MM.1S (cell line): ENCODE measurements at regions not wholly inside any gene's neighbourhood (a gene's known extent, or its start where the extent isn't known, plus 50 kb on each side); places are given as distances from the start of the nearest gene placed in this dataset.

Source experiments
- DNase-seq: peaks from one replicate; pipeline ENCODE4 v3.0.0-alpha.2; 2015
- H2AFZ ChIP-seq: fragments of 300-600 bp; sonication (generic); 2 replicates; pipeline ENCODE4 v1.6.0; 2016; ENCODE audit warnings: antibody characterized with exemption, low read length
- H3F3A ChIP-seq: fragments of 300-600 bp; sonication (generic); 2 replicates; pipeline ENCODE4 v1.6.1; 2016; ENCODE audit warnings: mild to moderate bottlenecking, antibody characterized with exemption, low read length, moderate library complexity, mixed read lengths; ENCODE audit not compliant: insufficient read depth
- H3K27ac ChIP-seq: fragments of 300-600 bp; sonication (generic); 2 replicates; pipeline ENCODE4 v1.5.1; 2016; ENCODE audit warnings: mild to moderate bottlenecking, low read length
- H3K27me3 ChIP-seq: fragments of 300-600 bp; sonication (generic); replicated peaks from 2 replicates; pipeline ENCODE4 v1.6.0; 2016; ENCODE audit warnings: low read length; ENCODE audit not compliant: insufficient read depth
- H3K36me3 ChIP-seq: fragments of 300-600 bp; sonication (generic); replicated peaks from 2 replicates; pipeline ENCODE4 v1.6.1; 2016; ENCODE audit warnings: mild to moderate bottlenecking, low read length, mixed read lengths; ENCODE audit not compliant: insufficient read depth
- H3K4me1 ChIP-seq: fragments of 300-600 bp; sonication (generic); 2 replicates; pipeline ENCODE4 v1.6.1; 2016; ENCODE audit warnings: low read length, mixed read lengths
- H3K4me2 ChIP-seq: fragments of 300-600 bp; sonication (generic); 2 replicates; pipeline ENCODE4 v1.6.0; 2016; ENCODE audit warnings: low read depth, low read length
- H3K4me3 ChIP-seq: fragments of 300-600 bp; sonication (generic); 2 replicates; pipeline ENCODE4 v1.5.1; 2016; ENCODE audit warnings: low read length, mixed read lengths
- H3K79me2 ChIP-seq: fragments of 300-600 bp; sonication (generic); 2 replicates; pipeline ENCODE4 v1.6.1; 2016; ENCODE audit warnings: mixed run types, low read length, mixed read lengths
- H3K9ac ChIP-seq: fragments of 300-600 bp; sonication (generic); 2 replicates; pipeline ENCODE4 v1.6.1; 2016; ENCODE audit warnings: low read length, mixed read lengths
- H3K9me2 ChIP-seq: fragments of 300-600 bp; sonication (generic); replicated peaks from 2 replicates; pipeline ENCODE4 v1.6.1; 2016; ENCODE audit warnings: mild to moderate bottlenecking, low read length, mixed read lengths; ENCODE audit not compliant: insufficient read depth
- H3K9me3 ChIP-seq: fragments of 300-600 bp; sonication (generic); replicated peaks from 2 replicates; pipeline ENCODE4 v1.6.1; 2016; ENCODE audit warnings: mild to moderate bottlenecking, low read length, mixed read lengths; ENCODE audit not compliant: insufficient read depth
- H4K20me1 ChIP-seq: fragments of 300-600 bp; sonication (generic); 2 replicates; pipeline ENCODE4 v1.6.1; 2016; ENCODE audit warnings: mild to moderate bottlenecking, low read length, moderate library complexity, mixed read lengths; ENCODE audit not compliant: insufficient read depth
- EZH2 ChIP-seq: fragments of 300-600 bp; sonication (generic); optimal IDR thresholded peaks from 2 replicates; pipeline ENCODE3; 2017; ENCODE audit warnings: low read depth, mild to moderate bottlenecking, antibody characterized with exemption, low read length, mixed read lengths
- EZH2phosphoT487 ChIP-seq: fragments of 300-600 bp; sonication (generic); IDR thresholded peaks from 2 replicates; pipeline ENCODE4 v1.6.1; 2018; ENCODE audit warnings: antibody characterized with exemption, low read length
- TF ChIP-seq, protein P1 (sequence below): fragments of 300-600 bp; sonication (generic); IDR thresholded peaks from 2 replicates; pipeline ENCODE4 v1.5.1; 2016; ENCODE audit warnings: antibody characterized with exemption, low read length, mixed read lengths

DNA sequence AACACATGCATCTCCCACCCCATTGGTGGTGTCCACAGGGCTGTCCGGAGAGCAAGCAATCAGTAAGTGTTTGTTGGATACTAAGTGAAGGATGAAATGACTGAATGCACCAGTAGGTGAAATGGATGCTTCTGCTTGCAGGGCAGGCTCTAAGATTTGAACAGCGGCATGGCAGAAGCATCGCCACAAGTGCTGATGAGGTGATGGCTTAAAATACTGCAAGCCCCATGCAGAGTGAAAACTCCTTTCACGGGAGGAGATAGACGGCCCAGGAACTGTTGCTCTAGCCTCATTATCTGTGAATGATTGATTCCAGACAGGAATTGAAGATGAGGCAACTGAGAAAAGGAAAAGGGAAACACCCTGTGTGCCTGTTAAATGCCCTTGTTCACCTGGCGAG is 158.9 kb downstream of the LY86 start:
- DNase-seq, result no peak
- Histone ChIP-seq H3F3A (no peaks in the 10 kb centered on the region), H3K9me3 (no peaks in the 10 kb centered on the region), H2AFZ (no peak overlapping the region), H3K36me3 (no peaks in the 10 kb centered on the region), H3K27me3 (no peaks in the 10 kb centered on the region), H4K20me1 (no peaks in the 10 kb centered on the region), H3K79me2 (no peaks in the 10 kb centered on the region), H3K4me2 (no peak overlapping the region), H3K9me2 (no peaks in the 10 kb centered on the region), H3K4me1 (no peaks in the 10 kb centered on the region), H3K4me3 (no peak overlapping the region), H3K9ac (no peak overlapping the region), H3K27ac (no peak overlapping the region)
- TF ChIP-seq, protein P1, sequence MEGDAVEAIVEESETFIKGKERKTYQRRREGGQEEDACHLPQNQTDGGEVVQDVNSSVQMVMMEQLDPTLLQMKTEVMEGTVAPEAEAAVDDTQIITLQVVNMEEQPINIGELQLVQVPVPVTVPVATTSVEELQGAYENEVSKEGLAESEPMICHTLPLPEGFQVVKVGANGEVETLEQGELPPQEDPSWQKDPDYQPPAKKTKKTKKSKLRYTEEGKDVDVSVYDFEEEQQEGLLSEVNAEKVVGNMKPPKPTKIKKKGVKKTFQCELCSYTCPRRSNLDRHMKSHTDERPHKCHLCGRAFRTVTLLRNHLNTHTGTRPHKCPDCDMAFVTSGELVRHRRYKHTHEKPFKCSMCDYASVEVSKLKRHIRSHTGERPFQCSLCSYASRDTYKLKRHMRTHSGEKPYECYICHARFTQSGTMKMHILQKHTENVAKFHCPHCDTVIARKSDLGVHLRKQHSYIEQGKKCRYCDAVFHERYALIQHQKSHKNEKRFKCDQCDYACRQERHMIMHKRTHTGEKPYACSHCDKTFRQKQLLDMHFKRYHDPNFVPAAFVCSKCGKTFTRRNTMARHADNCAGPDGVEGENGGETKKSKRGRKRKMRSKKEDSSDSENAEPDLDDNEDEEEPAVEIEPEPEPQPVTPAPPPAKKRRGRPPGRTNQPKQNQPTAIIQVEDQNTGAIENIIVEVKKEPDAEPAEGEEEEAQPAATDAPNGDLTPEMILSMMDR, result no peak
- TF ChIP-seq EZH2 (no peak), EZH2phosphoT487 (no peak)

DNA sequence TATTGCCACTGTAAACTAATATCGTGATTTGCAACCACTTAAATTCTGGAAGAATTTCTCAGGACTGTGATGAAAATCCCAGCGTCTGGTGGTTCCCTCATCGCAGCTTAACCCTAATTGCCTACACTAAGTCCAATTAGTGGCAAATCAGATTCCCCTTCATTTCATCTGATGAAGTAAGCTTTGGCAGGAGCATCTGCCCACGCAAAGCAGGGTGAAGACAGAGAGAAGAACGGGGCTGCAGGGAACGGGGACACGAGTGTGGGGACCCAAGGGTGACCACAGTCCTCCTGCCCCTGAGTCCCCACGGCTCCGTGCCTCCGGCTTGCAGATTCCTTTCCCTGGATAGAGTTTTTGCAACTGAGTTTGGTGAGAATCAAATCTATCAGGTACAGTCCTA is 159.5 kb downstream of the LY86 start:
- no peak overlapping the region for H3K27ac ChIP-seq
- H3K4me2 ChIP-seq, result no peak overlapping the region

DNA sequence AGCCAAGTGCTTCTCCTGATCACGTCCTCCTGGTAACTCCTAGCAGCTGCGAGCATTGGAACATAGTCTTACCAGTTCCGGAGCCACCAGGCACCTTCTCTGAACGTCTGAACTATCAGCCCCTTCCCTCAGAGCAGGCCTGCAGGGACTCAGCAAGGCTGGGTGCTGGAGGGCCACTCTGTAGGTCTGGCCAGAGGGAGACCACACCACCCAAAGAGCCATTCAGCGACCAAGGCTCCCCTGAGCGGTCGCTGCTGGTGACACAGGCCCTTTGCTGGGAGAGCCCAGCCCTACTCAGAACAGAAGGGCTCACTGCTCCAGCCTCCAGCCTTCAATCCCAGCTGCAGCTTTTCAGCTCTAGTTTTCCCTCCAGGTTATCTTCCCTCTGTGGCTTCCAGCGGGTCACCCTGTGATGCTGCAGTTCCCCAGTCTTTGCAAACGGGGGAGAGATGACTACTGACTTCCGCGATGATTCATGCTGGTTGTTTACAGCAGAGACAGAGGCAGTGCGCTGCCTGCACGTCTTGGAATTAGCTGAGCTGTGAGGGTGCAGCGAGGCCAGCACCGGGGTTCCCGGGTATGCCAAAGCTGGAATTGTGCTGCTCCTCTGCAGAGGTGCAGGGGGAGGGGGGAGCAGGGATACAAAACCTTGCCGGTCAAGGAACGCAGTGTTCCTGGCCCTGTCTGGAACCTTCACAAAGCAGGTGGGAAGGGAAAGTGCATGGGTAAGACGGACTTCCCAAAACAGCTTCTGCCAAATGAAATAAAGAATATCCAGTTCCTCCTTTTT is 161.4 kb downstream of the LY86 start:
- H3K4me2 ChIP-seq, result no peak overlapping the region
- no peaks in the 10 kb centered on the region for H4K20me1 ChIP-seq
- no peaks in the 10 kb centered on the region for H3F3A ChIP-seq
- H2AFZ ChIP-seq, result no peak overlapping the region
- TF ChIP-seq EZH2 (no peak), EZH2phosphoT487 (no peak)
- TF ChIP-seq, protein P1, result no peak
- DNase-seq, result no peak
- H3K9me3 ChIP-seq, result no peaks in the 10 kb centered on the region
- H3K27me3 ChIP-seq, result no peaks in the 10 kb centered on the region
- no peaks in the 10 kb centered on the region for H3K9me2 ChIP-seq
- no peak overlapping the region for H3K27ac ChIP-seq
- H3K36me3 ChIP-seq, result no peaks in the 10 kb centered on the region
- H3K79me2 ChIP-seq, result no peaks in the 10 kb centered on the region
- H3K4me3 ChIP-seq, result no peak overlapping the region
- H3K9ac ChIP-seq, result no peak overlapping the region
- H3K4me1 ChIP-seq, result no peaks in the 10 kb centered on the region

More for the DNA sequence above, 159.5 kb downstream of the LY86 start:
- no peaks in the 10 kb centered on the region for H3K9me3 ChIP-seq
- H2AFZ ChIP-seq, result no peak overlapping the region
- H3K9me2 ChIP-seq, result no peaks in the 10 kb centered on the region
- H3K4me3 ChIP-seq, result no peak overlapping the region
- DNase-seq, result no peak
- H4K20me1 ChIP-seq, result no peaks in the 10 kb centered on the region
- H3F3A ChIP-seq, result no peaks in the 10 kb centered on the region
- H3K36me3 ChIP-seq, result no peaks in the 10 kb centered on the region
- no peak overlapping the region for H3K9ac ChIP-seq
- H3K79me2 ChIP-seq, result no peaks in the 10 kb centered on the region
- TF ChIP-seq, protein P1, result no peak
- no peak for TF ChIP-seq EZH2phosphoT487
- no peak for TF ChIP-seq EZH2
- H3K27me3 ChIP-seq, result no peaks in the 10 kb centered on the region
- H3K4me1 ChIP-seq, result no peaks in the 10 kb centered on the region
